ENCODE measurements at regions not wholly inside any gene's neighbourhood (a gene's known extent, or its start where the extent isn't known, plus 50 kb on each side); places are given as distances from the start of the nearest gene placed in this dataset.

DNA sequence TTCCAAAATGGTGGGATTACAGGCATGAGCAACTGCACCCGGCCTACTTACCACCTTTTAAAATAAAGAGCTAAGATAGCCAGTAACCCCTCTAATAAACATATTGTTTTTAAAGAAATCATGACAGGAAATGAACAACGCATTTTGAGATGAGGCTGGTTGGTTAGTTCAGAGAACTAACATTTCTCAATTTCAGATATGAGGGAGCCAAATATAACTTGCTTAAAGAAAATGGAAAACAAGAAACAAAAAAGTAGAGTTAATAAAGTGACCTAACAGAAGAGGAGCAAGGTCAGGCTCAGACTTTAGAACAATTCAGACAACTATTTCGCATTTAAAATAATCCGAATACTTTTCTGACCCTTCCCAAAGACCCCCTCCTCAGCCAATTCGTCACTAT, 254.9 kb upstream of the PHF14 start:
- H3K27me3 ChIP-seq = no peaks in the 10 kb centered on the region
- no peaks in the 10 kb centered on the region for H3K9me3 ChIP-seq
- 64 to 67% methylated on average over 5 of the region's 5 CpGs for WGBS, 2 donors
- DNase-seq = no peak
- H3K4me1 ChIP-seq = no peaks in the 10 kb centered on the region
- H3K36me3 ChIP-seq (ENCODE audit: low read depth, missing control alignments) = no peaks in the 10 kb centered on the region
- intact Hi-C loops (cut with DNase I; ENCODE audit: low total_unique reads) = no loop called here
- H3K27ac ChIP-seq = no peak overlapping the region
- no peak for TF ChIP-seq POLR2A (IDR thresholded peaks at IDR 0.05)
- TF ChIP-seq, protein P1, sequence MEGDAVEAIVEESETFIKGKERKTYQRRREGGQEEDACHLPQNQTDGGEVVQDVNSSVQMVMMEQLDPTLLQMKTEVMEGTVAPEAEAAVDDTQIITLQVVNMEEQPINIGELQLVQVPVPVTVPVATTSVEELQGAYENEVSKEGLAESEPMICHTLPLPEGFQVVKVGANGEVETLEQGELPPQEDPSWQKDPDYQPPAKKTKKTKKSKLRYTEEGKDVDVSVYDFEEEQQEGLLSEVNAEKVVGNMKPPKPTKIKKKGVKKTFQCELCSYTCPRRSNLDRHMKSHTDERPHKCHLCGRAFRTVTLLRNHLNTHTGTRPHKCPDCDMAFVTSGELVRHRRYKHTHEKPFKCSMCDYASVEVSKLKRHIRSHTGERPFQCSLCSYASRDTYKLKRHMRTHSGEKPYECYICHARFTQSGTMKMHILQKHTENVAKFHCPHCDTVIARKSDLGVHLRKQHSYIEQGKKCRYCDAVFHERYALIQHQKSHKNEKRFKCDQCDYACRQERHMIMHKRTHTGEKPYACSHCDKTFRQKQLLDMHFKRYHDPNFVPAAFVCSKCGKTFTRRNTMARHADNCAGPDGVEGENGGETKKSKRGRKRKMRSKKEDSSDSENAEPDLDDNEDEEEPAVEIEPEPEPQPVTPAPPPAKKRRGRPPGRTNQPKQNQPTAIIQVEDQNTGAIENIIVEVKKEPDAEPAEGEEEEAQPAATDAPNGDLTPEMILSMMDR (IDR thresholded peaks at IDR 0.05) = no peak
- no peak overlapping the region for H3K4me3 ChIP-seq

- H3K27ac ChIP-seq = no peak overlapping the region
- H3K27me3 ChIP-seq = no peaks in the 10 kb centered on the region
- H3K4me3 ChIP-seq = no peak overlapping the region
- DNase-seq = no peak
- H3K36me3 ChIP-seq (ENCODE audit: low read depth, missing control alignments) = no peaks in the 10 kb centered on the region
- H3K9me3 ChIP-seq = no peaks in the 10 kb centered on the region
- intact Hi-C loops (cut with DNase I; ENCODE audit: low total_unique reads) = no loop called here
- no peaks in the 10 kb centered on the region for H3K4me1 ChIP-seq
- TF ChIP-seq POLR2A (IDR thresholded peaks at IDR 0.05) = no peak
- TF ChIP-seq, protein P1 (IDR thresholded peaks at IDR 0.05) = no peak
These were observed 253.6 kb upstream of the PHF14 start for GRCh38 chr7:10720042-10720441.

GRCh38 chr7:10721289-10721688, 252.4 kb upstream of the PHF14 start:
- intact Hi-C loops (cut with DNase I; ENCODE audit: low total_unique reads) = no loop called here
- DNase-seq = no peak
- Histone ChIP-seq H3K9me3 (no peaks in the 10 kb centered on the region), H3K4me3 (no peak overlapping the region), H3K4me1 (no peaks in the 10 kb centered on the region), H3K36me3 (ENCODE audit: low read depth, missing control alignments) (no peaks in the 10 kb centered on the region), H3K27ac (no peak overlapping the region), H3K27me3 (no peaks in the 10 kb centered on the region)
- WGBS, 2 donors = 71 to 76% methylated on average over 3 of the region's 3 CpGs
- TF ChIP-seq POLR2A (IDR thresholded peaks at IDR 0.05) = no peak
- TF ChIP-seq, protein P1 (IDR thresholded peaks at IDR 0.05) = no peak

- no peaks in the 10 kb centered on the region for H3K36me3 ChIP-seq (ENCODE audit: low read depth, missing control alignments)
- no peak for DNase-seq
- no peak overlapping the region for H3K4me3 ChIP-seq
- TF ChIP-seq, protein P1 (IDR thresholded peaks at IDR 0.05) = no peak
- no peak for TF ChIP-seq POLR2A (IDR thresholded peaks at IDR 0.05)
- no peaks in the 10 kb centered on the region for H3K4me1 ChIP-seq
- no peaks in the 10 kb centered on the region for H3K9me3 ChIP-seq
- 22 to 32% methylated on average over 1 of the region's 1 CpG for WGBS, 2 donors
- intact Hi-C loops (cut with DNase I; ENCODE audit: low total_unique reads) = no loop called here
- no peak overlapping the region for H3K27ac ChIP-seq
- H3K27me3 ChIP-seq = no peaks in the 10 kb centered on the region
These were observed 249.8 kb upstream of the PHF14 start for GRCh38 chr7:10723832-10724231.

- Histone ChIP-seq H3K4me3 (no peak overlapping the region), H3K27me3 (no peaks in the 10 kb centered on the region), H3K27ac (no peak overlapping the region), H3K9me3 (no peaks in the 10 kb centered on the region), H3K36me3 (ENCODE audit: low read depth, missing control alignments) (no peaks in the 10 kb centered on the region), H3K4me1 (no peaks in the 10 kb centered on the region)
- TF ChIP-seq, protein P1 (IDR thresholded peaks at IDR 0.05) = no peak
- TF ChIP-seq POLR2A (IDR thresholded peaks at IDR 0.05) = no peak
- 47 to 68% methylated on average over 1 of the region's 1 CpG for WGBS, 2 donors
- intact Hi-C loops (cut with DNase I; ENCODE audit: low total_unique reads) = no loop called here
- DNase-seq = no peak
These were observed 249.2 kb upstream of the PHF14 start for GRCh38 chr7:10724449-10724848.

All from testis (tissue), 2 donors.